Upper lobe of left lung (tissue), 6 donors: ENCODE measurements at regions not wholly inside any gene's neighbourhood (a gene's known extent, or its start where the extent isn't known, plus 50 kb on each side); places are given as distances from the start of the nearest gene placed in this dataset.

Source experiments
- ATAC-seq, 2 donors: fragments of 200-7000 bp; cut with Tn5 transposase; one replicate each; pipeline ENCODE4 v1.9.1; 2022; ENCODE audit warnings: mild to moderate bottlenecking in 2 of 2, moderate library complexity in 2 of 2; ENCODE audit not compliant: low FRiP score in 2 of 2
- DNase-seq, 2 donors: peaks; one replicate each; pipeline ENCODE4 v3.0.0-alpha.2; 2019 to 2020
- H3K27ac ChIP-seq, 4 donors: fragments of 200-600 bp; sonication (generic); one replicate each; pipeline ENCODE4 v1.5.1; 2016 to 2019
- H3K27me3 ChIP-seq, 4 donors: fragments of 200-600 bp; sonication (generic); one replicate each; pipeline ENCODE4 v1.5.1; 2017 to 2019
- H3K36me3 ChIP-seq, 4 donors: fragments of 200-600 bp; sonication (generic); one replicate each; pipeline ENCODE4 v1.5.1; 2016 to 2019
- H3K4me1 ChIP-seq, 4 donors: fragments of 200-600 bp; sonication (generic); one replicate each; pipeline ENCODE4 v1.5.1; 2018 to 2019
- H3K4me3 ChIP-seq, 4 donors: fragments of 200-600 bp; sonication (generic); one replicate each; pipeline ENCODE4 v1.5.1; 2017 to 2019; ENCODE audit warnings: mild to moderate bottlenecking in 2 of 4, moderate library complexity in 1 of 4
- H3K9me3 ChIP-seq, 4 donors: fragments of 200-600 bp; sonication (generic); one replicate each; pipeline ENCODE4 v1.5.1; 2018 to 2019
- EP300 ChIP-seq, 4 donors: sonication (generic); formaldehyde crosslinking; IDR thresholded peaks; one replicate each; pipeline ENCODE4 v1.5.1; 2017; ENCODE audit warnings: antibody characterized with exemption in 4 of 4, control low read depth in 2 of 4
- POLR2A ChIP-seq, 4 donors: fragments of 450-650 bp; IDR thresholded peaks; one replicate each; pipeline ENCODE4 v1.5.1; 2016 to 2017; ENCODE audit warnings: antibody characterized with exemption in 4 of 4, mild to moderate bottlenecking in 2 of 4
- POLR2AphosphoS5 ChIP-seq, 2 donors: sonication (generic); formaldehyde crosslinking; IDR thresholded peaks; one replicate each; pipeline ENCODE4 v1.5.1; 2017; ENCODE audit warnings: antibody characterized with exemption in 2 of 2
- WGBS, 2 donors: methylation state at CpG; one replicate each; pipeline ENCODE4 v1.1.5; 2017 to 2018; 5-methylcytosine and 5-hydroxymethylcytosine counted together
- TF ChIP-seq, protein P1 (sequence below), 6 experiments: fragments of 450-650 bp in 4 of 6; fragments of 200-600 bp in 2 of 6; sonication (generic) in 2 of 6; IDR thresholded peaks; one replicate each; pipeline ENCODE4 v1.5.1; 2016 to 2019; ENCODE audit warnings: antibody characterized with exemption in 6 of 6
- donor health status: DM: no; HTN: no; CAD: no; lungs with moderate emphysema.
- donor health status: DM: no; HTN: yes; CAD: no; lungs with severe emphysema.

DNA sequence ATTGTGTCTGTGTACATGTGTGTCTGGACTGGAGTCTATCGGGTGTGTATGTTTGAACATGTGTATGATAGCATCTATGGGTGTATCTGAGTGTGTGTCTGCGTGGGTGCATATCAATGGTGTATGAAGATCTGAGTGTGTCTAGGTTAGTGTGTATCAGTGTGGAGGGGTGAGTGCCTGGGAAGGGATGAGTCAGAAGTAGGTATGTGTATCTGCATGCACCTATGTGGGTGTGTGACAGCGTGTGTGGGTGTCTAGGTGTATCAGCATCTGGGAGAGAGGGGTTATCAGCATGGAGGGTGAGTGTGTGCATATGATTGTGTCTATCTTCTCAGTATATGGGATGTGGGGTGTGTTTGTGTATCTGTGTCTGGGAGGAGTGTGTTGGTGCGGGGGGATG, 58.2 kb upstream of the LHX1 start:
- Histone ChIP-seq H3K36me3 (no peaks in the 10 kb centered on the region), H3K4me3 (no peak overlapping the region), H3K9me3 (peaks cover 0 to 9% (median 4%) of the 10 kb centered on the region in 4 donors), H3K27me3 (peaks cover 0 to 2% (median 0%) of the 10 kb centered on the region in 4 donors), H3K27ac (no peak overlapping the region), H3K4me1 (no peaks in the 10 kb centered on the region)
- no peak for DNase-seq
- no peak for ATAC-seq
- TF ChIP-seq EP300 (IDR thresholded peaks at IDR 0.05) = no peak
- TF ChIP-seq, protein P1, sequence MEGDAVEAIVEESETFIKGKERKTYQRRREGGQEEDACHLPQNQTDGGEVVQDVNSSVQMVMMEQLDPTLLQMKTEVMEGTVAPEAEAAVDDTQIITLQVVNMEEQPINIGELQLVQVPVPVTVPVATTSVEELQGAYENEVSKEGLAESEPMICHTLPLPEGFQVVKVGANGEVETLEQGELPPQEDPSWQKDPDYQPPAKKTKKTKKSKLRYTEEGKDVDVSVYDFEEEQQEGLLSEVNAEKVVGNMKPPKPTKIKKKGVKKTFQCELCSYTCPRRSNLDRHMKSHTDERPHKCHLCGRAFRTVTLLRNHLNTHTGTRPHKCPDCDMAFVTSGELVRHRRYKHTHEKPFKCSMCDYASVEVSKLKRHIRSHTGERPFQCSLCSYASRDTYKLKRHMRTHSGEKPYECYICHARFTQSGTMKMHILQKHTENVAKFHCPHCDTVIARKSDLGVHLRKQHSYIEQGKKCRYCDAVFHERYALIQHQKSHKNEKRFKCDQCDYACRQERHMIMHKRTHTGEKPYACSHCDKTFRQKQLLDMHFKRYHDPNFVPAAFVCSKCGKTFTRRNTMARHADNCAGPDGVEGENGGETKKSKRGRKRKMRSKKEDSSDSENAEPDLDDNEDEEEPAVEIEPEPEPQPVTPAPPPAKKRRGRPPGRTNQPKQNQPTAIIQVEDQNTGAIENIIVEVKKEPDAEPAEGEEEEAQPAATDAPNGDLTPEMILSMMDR (IDR thresholded peaks at IDR 0.05) = no peak
- no peak for TF ChIP-seq POLR2A (IDR thresholded peaks at IDR 0.05)
- TF ChIP-seq POLR2AphosphoS5 (IDR thresholded peaks at IDR 0.05) = no peak
- 85 to 86% methylated on average over 4 of the region's 4 CpGs for WGBS, 2 donors

DNA sequence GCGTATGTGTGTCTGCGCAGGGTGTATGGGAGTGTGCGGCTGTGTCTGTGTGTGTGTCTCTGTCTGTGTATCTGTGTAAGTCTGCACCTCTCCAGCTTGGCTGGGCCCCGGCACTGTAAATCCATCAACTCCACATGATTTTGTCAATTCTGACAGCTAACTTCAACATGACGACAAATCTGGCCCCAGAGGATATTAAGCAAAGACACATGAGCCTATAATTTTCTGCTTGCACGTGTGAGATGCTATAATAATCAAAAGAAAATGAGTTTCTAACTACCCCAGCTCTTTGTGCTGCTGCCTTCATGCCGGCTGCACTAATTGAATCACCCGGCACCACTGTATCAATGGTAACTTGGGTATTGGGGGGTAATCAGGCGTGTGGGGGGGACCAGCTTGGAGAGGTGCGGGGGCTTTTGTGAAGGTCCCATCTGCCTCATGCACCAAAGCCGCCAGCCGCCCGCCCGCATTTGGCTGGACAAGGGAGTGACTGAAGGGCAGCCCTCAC, 57.6 kb upstream of the LHX1 start:
- Histone ChIP-seq H3K27ac (no peak overlapping the region), H3K4me1 (no peaks in the 10 kb centered on the region), H3K27me3 (peaks cover 0 to 8% (median 2%) of the 10 kb centered on the region in 4 donors), H3K9me3 (peaks cover 0 to 9% (median 4%) of the 10 kb centered on the region in 4 donors), H3K36me3 (no peaks in the 10 kb centered on the region), H3K4me3 (no peak overlapping the region)
- DNase-seq (no peak), ATAC-seq (no peak)
- 83 to 90% methylated on average over 12 to 14 of the region's 14 CpGs for WGBS, 2 donors
- no peak for TF ChIP-seq POLR2A (IDR thresholded peaks at IDR 0.05)
- TF ChIP-seq POLR2AphosphoS5 (IDR thresholded peaks at IDR 0.05) = no peak
- TF ChIP-seq EP300 (IDR thresholded peaks at IDR 0.05) = no peak
- TF ChIP-seq, protein P1 (IDR thresholded peaks at IDR 0.05) = no peak

DNA sequence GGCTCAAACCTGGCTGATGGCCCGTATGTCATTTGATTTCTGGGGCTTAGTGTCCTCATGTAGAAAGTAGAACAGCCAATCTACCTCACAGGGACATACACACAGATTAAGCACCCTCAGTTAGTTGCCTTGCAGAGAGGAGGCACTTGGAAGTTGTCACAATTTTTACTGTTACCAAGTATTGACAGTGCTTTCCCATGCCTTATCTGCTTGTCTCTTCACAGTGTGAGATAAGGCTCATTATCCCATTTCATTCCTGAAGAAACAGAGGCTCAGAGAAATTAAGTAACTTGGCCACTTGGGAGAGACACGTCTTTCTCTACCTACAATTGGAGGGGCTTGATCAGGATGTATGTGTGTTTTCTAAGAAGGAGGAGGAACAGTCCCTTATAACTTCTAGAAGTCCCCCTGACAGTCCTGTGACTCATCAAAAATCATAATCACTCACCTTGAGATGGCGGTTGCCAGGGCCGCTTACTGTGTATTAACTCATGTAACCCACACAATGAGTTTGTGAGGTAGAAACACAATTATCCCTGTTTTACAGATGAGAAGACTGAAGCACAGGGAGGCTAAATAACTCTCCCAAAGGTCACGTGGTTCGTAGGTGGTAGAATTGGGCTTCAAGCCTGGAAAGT, 56.9 kb upstream of the LHX1 start:
- DNase-seq (no peak), ATAC-seq (no peak)
- H3K36me3 ChIP-seq = no peaks in the 10 kb centered on the region
- no peak overlapping the region for H3K4me3 ChIP-seq
- no peak for TF ChIP-seq POLR2AphosphoS5 (IDR thresholded peaks at IDR 0.05)
- no peak for TF ChIP-seq POLR2A (IDR thresholded peaks at IDR 0.05)
- TF ChIP-seq EP300 (IDR thresholded peaks at IDR 0.05) = no peak
- TF ChIP-seq, protein P1 (IDR thresholded peaks at IDR 0.05) = no peak
- peaks cover 0 to 9% (median 4%) of the 10 kb centered on the region in 4 donors for H3K9me3 ChIP-seq
- peaks cover 0 to 8% (median 4%) of the 10 kb centered on the region in 4 donors for H3K27me3 ChIP-seq
- no peak overlapping the region for H3K27ac ChIP-seq
- WGBS, 2 donors = 81 to 84% methylated on average over 6 of the region's 6 CpGs
- H3K4me1 ChIP-seq = no peaks in the 10 kb centered on the region

DNA sequence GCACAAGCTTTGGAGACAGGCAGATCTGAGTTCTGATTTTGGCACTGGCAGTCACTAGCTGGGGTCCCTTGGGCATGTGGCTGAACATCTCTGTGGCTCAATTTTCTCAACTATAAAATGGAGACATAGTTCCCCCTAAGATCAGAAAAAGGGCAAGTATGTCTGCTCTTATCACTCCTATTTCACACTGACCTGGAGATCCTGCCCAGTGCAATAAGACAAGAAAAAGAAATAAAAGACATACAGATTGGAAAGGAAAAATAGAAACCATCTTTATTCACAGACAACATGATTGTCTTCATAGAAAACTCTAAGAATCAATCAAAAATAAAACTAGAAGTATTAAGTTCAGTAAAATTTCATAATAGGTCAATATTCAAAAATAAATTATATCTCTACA, 56.0 kb upstream of the LHX1 start:
- Histone ChIP-seq H3K4me3 (no peak overlapping the region), H3K4me1 (no peaks in the 10 kb centered on the region), H3K36me3 (no peaks in the 10 kb centered on the region), H3K27ac (no peak overlapping the region), H3K27me3 (peaks cover 0 to 10% (median 4%) of the 10 kb centered on the region in 4 donors), H3K9me3 (peaks cover 0 to 9% (median 4%) of the 10 kb centered on the region in 4 donors)
- DNase-seq (no peak), ATAC-seq (no peak)
- no peak for TF ChIP-seq POLR2A (IDR thresholded peaks at IDR 0.05)
- TF ChIP-seq POLR2AphosphoS5 (IDR thresholded peaks at IDR 0.05) = no peak

DNA sequence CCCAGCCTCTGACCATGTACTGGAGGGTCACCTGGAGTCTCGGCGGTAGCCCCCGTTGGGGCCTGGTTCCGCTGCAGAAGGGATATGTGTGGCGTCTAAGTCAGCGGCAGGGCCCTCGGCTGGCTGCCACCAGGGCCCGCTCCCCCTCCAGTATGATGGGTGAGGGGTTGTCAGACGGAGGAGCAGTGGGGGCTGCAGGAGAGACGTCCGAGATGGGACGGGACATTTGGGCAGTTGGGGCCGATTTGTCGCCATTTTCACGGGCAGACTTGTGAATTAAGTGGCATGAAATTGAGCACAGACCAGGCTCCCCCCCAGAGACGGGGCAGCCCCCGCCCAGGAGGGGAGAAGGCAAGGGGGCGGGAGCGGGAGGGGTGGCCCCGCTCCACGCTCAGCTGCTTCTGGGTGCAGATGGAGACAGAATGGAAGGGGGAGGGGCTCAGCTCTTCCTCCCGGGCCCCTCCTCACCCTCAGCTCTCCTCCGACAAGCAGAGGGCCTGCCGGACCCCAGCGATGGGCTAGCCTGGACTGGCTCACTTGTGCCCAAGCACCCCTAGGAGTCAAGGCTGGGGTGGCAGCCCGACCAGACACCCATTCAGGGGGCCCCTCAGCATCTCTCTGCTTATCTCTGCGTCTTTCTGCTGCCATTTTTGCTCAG, 52.7 kb upstream of the LHX1 start:
- Histone ChIP-seq H3K9me3 (peaks cover 0 to 9% (median 4%) of the 10 kb centered on the region in 4 donors), H3K4me3 (no peak overlapping the region), H3K27me3 (peaks cover 0 to 10% (median 4%) of the 10 kb centered on the region in 4 donors), H3K36me3 (no peaks in the 10 kb centered on the region), H3K4me1 (no peaks in the 10 kb centered on the region), H3K27ac (no peak overlapping the region)
- DNase-seq (no peak), ATAC-seq (no peak)
- TF ChIP-seq, protein P1 (IDR thresholded peaks at IDR 0.05) = no peak
- no peak for TF ChIP-seq POLR2AphosphoS5 (IDR thresholded peaks at IDR 0.05)
- no peak for TF ChIP-seq EP300 (IDR thresholded peaks at IDR 0.05)
- no peak for TF ChIP-seq POLR2A (IDR thresholded peaks at IDR 0.05)
- 17 to 19% methylated on average over 23 to 27 of the region's 27 CpGs for WGBS, 2 donors
